GM19324 (cell line): ENCODE measurements at regions not wholly inside any gene's neighbourhood (a gene's known extent, or its start where the extent isn't known, plus 50 kb on each side); places are given as distances from the start of the nearest gene placed in this dataset.
"Not testable (repeated sequence)": the region's sequence is repeated elsewhere in the genome, so short reads cannot be mapped to it uniquely, and the experiment has no call there.

Experiments
- ATAC-seq: cut with Tn5 transposase; IDR thresholded peaks from one replicate; pipeline ENCODE4 v1.9.1; 2021; ENCODE audit warnings: mild to moderate bottlenecking, moderate library complexity; ENCODE audit not compliant: unreplicated experiment, low FRiP score

DNA sequence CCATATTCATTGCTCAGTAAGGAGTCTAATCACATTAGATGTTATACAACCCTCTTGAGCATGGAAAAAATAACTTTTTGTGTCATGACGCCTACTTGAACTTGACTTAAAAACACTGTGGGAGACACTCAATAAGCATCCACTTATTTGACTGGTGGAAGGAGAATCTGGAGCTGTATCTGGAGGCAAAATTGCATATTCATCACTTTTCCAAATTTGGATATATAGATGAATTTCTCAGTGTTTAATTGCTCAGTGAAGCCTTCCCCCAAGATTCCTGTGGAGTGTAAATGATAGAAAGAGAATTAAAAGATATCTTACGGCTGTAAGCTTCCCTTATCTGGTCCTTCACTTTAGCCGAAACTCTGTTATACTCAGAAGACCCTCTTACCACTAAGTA is 610.7 kb upstream of the ADGRL2 start:
- no peak for ATAC-seq

GRCh38 chr1:81187635-81188034 is 613.1 kb upstream of the ADGRL2 start:
- ATAC-seq, result no peak

DNA sequence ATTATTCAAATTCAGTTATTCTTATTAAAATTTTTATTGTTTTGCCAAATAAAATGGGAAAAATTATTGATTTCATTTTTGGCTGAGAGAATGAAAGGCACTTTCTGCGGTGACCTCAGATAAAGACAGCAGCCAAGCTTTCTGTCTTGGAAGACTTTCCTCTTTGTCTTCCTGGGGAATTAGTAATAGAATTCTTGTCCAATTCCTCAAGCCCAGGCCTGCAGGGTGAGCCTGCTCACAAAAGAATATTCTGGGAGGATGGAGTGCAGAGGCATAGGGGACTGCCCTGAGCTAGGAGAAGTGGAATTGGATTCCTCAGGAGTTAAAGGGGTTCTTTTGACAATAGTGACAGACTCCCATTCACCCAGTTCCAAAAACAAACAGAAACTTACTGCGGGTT is 614.5 kb upstream of the ADGRL2 start:
- no peak for ATAC-seq

GRCh38 chr1:81183553-81183952 is 617.2 kb upstream of the ADGRL2 start:
- ATAC-seq, result no peak

GRCh38 chr1:81183051-81183450 is 617.7 kb upstream of the ADGRL2 start:
- ATAC-seq, result no peak

GRCh38 chr1:81179242-81179641 is 621.5 kb upstream of the ADGRL2 start:
- ATAC-seq, result no peak

DNA sequence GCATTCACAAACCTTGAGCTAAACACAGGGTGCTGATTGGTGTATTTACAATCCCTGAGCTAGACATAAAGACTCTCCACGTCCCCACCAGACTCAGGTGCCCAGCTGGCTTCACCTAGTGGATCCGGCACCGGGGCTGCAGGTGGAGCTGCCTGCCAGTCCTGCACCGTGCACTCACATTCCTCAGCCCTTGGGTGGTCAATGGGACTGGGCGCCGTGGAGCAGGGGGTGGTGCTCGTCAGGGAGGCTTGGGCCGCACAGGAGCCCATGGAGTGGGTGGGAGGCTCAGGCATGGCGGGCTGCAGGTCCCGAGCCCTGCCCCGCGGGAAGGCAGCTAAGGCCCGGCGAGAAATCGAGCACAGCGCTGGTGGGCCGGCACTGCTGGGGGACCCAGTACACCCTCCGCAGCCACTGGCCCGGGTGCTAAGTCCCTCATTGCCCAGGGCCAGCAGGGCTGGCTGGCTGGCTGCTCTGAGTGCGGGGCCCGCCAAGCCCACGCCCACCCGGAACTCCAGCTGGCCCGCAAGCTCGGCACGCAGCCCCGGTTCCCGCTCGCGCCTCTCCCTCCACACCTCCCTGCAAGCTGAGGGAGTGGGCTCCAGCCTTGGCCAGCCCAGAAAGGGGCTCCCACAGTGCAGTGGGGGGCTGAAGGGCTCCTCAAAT is 622.2 kb upstream of the ADGRL2 start:
- ATAC-seq, result not testable (repeated sequence)

DNA sequence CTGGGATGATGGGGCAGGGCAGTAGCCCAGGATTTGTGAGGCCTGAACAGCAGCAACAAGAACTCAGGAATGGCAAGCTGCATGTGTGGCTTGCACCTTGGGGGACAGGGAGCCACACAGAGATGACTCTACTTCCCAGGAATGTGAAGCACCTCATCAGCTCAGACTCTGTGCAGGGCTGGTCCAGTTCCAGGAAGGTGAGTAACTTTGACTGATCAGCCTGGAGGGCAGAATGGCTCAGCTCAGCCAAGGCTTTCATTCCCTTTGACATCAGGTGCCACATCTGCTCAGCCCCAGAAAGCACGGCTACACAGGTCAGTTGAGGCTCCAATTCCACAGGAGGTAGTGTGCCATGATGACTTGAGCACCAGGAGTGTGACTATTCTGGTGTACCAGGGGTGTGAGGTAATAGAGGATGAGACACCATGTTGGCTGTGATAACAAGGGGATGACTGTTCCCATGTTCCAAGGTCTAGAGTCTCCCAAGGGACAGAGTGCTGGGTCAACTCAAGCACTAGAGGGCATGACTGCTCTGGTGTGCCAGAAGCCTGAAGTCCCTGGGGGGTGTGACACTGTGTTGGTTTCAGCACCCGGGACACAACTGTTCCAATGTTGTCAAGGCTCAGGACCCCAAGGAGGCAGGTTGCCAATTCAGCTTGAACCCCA is 625.8 kb upstream of the ADGRL2 start:
- ATAC-seq, result no peak

GRCh38 chr1:81174052-81174451 is 626.7 kb upstream of the ADGRL2 start:
- ATAC-seq, result no peak

DNA sequence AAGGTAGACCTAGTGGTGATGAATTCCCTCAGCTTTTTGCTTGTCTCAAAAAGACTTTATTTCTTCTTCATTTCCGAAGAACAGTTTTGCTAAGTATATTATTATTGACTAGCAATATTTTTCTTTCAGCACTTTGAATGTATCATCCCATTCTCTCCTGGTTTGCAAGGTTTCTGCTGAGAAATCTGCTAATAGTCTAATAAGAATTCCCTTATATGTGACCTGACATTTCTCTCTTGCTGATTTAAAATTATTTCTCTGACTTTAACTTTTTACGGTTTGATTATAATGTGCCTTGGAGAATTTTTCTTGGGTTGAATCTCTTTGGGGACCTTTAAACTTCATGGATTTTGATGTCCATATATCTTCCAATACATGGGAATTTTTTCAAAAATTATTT is 628.3 kb upstream of the ADGRL2 start:
- ATAC-seq, result no peak

- ATAC-seq, result no peak
Observed at GRCh38 chr1:81170721-81171120, 630.0 kb upstream of the ADGRL2 start.

- ATAC-seq, result no peak
Observed at GRCh38 chr1:81165963-81166362, 634.8 kb upstream of the ADGRL2 start.

DNA sequence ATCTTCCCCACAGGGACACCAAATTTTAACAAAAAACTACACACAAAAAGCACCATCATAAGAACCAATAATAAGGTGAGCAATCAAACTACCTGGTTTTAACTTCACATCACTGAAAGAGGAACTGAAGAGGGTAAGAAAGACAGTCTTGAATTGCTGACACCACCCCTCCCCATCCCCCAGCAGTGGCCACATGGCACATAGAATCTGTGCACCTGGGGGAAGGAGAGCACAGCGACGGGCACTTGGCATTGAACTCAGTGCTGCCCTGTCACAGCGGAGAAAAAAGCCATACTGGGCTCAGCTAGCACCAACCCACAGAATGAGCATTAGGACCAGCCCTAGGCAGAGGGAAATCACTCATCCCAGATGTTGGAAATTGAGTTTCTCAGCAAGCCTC is 640.0 kb upstream of the ADGRL2 start:
- no peak for ATAC-seq

DNA sequence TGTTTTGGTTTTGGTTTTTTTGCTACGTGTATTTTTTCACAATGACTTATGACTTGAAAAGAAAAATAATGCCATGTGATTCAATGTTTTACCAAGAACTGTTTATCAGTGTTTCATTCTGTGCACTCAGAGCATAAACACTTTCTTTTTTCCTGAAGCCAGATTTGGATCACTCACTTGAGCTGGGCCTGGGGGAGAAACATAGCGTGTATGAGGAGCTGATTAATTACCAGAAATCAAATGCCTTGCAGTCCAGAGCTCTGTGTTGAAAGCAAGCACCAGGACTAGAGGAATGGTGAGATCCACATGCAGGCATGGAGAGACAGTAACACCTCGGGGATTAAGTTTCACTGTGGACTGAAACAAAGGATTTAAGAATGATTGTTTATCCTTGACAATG is 642.1 kb upstream of the ADGRL2 start:
- no peak for ATAC-seq

GRCh38 chr1:81157686-81158085 is 643.0 kb upstream of the ADGRL2 start:
- no peak for ATAC-seq

- ATAC-seq, result no peak
Observed at GRCh38 chr1:81156887-81157286, 643.8 kb upstream of the ADGRL2 start.

- no peak for ATAC-seq
Observed at GRCh38 chr1:81155131-81155530, 645.6 kb upstream of the ADGRL2 start.

DNA sequence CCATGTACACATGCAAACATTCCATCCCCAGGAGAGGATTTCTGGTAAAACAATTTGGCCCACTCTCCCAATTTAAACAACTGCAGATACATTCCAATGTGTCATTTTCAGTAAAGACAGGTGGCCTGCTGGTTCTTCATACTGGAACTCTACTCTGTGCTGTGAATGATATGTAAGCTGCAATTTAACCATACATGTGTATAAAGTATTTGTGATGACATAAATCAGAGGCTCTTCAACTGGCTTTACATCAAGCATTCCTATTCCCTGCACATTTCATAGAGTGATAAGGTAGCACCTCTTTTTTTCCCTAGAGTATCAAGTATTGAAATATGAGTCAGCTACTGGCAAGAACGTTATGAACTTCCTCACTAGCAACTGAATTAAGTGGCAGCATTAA is 649.5 kb upstream of the ADGRL2 start:
- no peak for ATAC-seq

- ATAC-seq, result no peak
Observed at GRCh38 chr1:81149649-81150325, 650.9 kb upstream of the ADGRL2 start.

DNA sequence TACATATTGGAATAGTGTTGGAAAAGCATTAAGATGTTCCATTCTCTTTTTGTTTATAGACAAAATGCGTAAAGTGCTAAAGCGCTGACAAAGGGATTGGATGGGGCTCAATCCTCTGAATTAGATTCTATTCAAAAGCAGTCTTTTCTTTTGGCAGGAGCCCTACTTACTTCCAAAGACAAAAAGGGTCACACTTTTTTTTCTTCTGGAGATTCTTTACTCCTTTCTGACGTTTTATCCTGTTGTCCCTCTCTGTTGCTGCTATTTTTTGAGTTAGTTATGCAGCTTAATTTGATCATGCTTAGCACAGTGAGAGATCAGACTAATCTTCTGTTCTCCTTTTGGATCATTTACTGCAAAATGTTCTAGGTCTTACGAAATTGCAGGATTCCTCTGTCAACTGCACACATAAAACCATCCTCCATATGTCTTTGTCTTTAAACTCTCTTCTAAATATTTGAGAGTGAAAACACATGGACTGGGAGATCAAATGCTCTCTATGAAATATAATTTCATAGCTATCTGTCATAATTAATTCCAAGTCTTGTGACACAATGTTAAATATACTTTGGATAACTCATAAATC is 656.4 kb upstream of the ADGRL2 start:
- no peak for ATAC-seq

DNA sequence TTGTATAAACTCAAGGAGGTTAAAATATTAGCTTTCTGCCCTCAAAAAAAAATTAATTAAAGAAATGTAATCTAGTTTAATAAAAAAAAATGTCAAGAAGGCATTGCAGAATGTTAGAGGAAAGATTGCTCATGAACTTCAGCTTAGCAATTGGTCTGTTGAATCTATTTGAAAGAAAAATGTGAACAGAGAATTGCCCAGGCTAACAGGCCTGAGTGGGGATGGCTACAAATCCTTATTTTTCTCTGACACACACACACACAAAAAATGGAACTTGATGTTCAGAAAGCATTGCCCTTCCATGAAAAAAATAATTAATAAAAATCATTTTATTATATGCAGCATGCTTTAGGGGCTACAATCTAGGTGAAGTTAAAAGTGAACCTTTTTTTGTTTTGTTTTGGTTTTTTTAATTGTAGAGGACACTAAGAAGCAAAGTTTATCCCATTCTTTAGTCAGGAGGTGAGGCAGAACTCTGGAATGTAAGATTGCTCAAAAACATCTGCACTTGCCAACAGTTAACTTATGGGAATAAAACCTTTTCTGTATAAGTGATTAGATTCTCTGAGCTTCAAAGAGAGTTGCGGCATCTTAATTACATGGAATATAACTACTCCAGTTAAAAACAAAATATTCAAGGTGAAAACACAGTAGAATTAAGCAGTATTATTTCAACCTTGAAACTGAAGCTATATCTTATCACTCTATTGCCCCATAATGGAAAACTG is 658.5 kb upstream of the ADGRL2 start:
- ATAC-seq, result no peak
